ENCODE measurements at regions not wholly inside any gene's neighbourhood (a gene's known extent, or its start where the extent isn't known, plus 50 kb on each side); places are given as distances from the start of the nearest gene placed in this dataset.
"Not testable (repeated sequence)": the region's sequence is repeated elsewhere in the genome, so short reads cannot be mapped to it uniquely, and the experiment has no call there.

DNA sequence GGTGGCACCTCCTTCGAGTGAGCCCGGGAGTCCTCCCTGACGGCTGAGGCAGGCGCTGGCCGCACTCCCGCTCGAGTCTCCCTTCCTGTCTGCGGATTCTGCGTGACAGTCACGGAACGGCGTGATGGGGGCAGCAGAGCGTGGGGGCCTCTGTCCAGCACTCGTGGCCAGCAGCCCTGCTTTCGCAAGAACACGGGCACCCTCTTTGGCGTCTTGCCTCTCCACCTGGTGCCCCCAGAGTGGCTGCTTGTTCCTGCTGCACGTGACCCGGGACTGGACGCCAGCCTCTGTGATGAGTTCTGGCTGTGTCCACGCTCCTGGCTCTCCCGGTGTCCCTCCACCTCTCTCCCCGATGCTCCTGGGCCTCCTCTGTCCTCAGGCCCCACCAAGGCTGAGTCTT is 136.9 kb downstream of the TMEM121 start:
- not testable (repeated sequence) for H3K9me3 ChIP-seq (ENCODE audit: control insufficient read depth, insufficient read depth, low read length); H3K4me1 ChIP-seq (ENCODE audit: control insufficient read depth, low read length); H3F3A ChIP-seq (ENCODE audit: control insufficient read depth, insufficient read depth); H3K27me3 ChIP-seq (ENCODE audit: control insufficient read depth, low read length); H3K36me3 ChIP-seq (ENCODE audit: control insufficient read depth, low read length); H3K27ac ChIP-seq (ENCODE audit: low read depth, low read length); H3K9me2 ChIP-seq (replicated peaks; ENCODE audit: control insufficient read depth, low read length); H3K4me2 ChIP-seq (ENCODE audit: low read length); H3K79me2 ChIP-seq (ENCODE audit: control insufficient read depth, low read length); H3K4me3 ChIP-seq (ENCODE audit: low read length); H4K20me1 ChIP-seq (ENCODE audit: control insufficient read depth, insufficient read depth, low read depth, low read length)

DNA sequence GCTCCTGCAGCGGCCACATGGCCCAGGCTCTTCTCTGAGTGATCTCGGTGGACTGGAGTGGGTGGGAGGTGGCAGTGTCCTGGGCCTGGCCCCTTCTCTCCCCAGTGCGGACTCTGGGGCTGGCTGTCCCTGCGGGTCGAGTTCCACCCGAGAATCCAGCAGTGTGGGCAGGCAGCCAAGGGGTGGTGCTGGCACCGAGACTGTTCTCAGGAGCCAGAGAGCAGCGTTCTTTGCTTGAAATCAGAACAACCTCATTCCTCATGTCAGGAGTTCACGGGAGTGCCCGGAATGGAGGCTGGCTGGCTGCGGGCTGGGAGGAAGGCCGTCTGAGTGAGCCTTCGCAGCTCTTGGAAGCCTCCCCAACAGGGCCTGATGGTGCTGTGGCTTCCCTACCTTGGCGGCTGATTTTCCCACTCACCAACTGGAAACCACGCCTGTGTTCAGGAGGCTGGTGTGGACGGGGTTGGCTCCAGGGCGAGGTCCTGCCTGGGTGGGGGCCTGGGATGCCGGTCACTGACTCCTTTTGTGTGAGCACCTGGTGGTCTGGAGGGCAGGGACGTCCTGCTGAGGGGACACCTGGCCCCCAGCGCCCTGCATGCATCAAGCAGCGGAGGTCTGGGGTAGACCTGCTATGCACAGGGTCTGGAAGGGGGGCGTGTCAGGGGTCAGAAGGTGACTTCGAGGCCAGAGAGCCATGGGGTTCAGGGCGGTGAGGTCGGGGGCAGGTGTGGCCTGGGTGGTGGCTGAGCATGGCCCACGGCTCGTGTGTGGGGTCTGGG is 137.6 kb downstream of the TMEM121 start:
- H3K36me3 ChIP-seq (ENCODE audit: control insufficient read depth, low read length); H4K20me1 ChIP-seq (ENCODE audit: control insufficient read depth, insufficient read depth, low read depth, low read length); H3F3A ChIP-seq (ENCODE audit: control insufficient read depth, insufficient read depth); H3K9me3 ChIP-seq (ENCODE audit: control insufficient read depth, insufficient read depth, low read length); H3K79me2 ChIP-seq (ENCODE audit: control insufficient read depth, low read length); H3K9me2 ChIP-seq (replicated peaks; ENCODE audit: control insufficient read depth, low read length); H3K27me3 ChIP-seq (ENCODE audit: control insufficient read depth, low read length); H3K4me1 ChIP-seq (ENCODE audit: control insufficient read depth, low read length); H3K4me3 ChIP-seq (ENCODE audit: low read length); H3K27ac ChIP-seq (ENCODE audit: low read depth, low read length); H3K4me2 ChIP-seq (ENCODE audit: low read length): not testable (repeated sequence)

DNA sequence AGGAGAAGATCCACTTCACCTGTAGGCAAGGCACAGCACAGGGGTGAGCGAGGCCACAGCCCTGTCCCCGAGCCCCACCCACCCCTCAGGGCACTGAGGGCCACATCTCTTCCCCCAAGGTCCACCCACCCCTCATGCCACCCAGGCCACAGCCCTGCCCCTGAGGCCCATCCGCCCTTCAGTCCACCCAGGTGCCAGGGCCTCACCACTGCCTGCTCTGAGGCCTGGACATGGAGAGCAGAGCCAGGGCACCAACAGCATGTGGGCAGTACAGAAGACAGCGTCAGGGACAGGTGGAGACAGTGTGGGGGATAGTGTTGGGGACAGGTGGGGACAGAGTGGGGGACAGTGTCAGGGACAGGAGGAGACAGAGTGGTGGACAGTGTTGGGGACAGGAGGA is 138.3 kb downstream of the TMEM121 start:
- Histone ChIP-seq H4K20me1 (ENCODE audit: control insufficient read depth, insufficient read depth, low read depth, low read length) (no peaks in the 10 kb centered on the region), H3K9me3 (ENCODE audit: control insufficient read depth, insufficient read depth, low read length) (no peaks in the 10 kb centered on the region), H3K9me2 (replicated peaks; ENCODE audit: control insufficient read depth, low read length) (no peaks in the 10 kb centered on the region), H3K4me3 (ENCODE audit: low read length) (no peak overlapping the region), H3F3A (ENCODE audit: control insufficient read depth, insufficient read depth) (no peaks in the 10 kb centered on the region), H3K36me3 (ENCODE audit: control insufficient read depth, low read length) (no peaks in the 10 kb centered on the region), H3K79me2 (ENCODE audit: control insufficient read depth, low read length) (no peaks in the 10 kb centered on the region), H3K27me3 (ENCODE audit: control insufficient read depth, low read length) (no peaks in the 10 kb centered on the region), H3K4me2 (ENCODE audit: low read length) (no peak overlapping the region), H3K4me1 (ENCODE audit: control insufficient read depth, low read length) (no peaks in the 10 kb centered on the region), H3K27ac (ENCODE audit: low read depth, low read length) (no peak overlapping the region)
- TF ChIP-seq CTCF (IDR thresholded peaks at IDR 0.05; ENCODE audit: low read depth, low read length, poor library complexity, severe bottlenecking) (no peak), EZH2phosphoT487 (IDR thresholded peaks at IDR 0.05; ENCODE audit: borderline replicate concordance, low read length) (no peak)

- no peak overlapping the region for H3K4me3 ChIP-seq (ENCODE audit: low read length)
- TF ChIP-seq CTCF (IDR thresholded peaks at IDR 0.05; ENCODE audit: low read depth, low read length, poor library complexity, severe bottlenecking): no peak
- no peak for TF ChIP-seq EZH2phosphoT487 (IDR thresholded peaks at IDR 0.05; ENCODE audit: borderline replicate concordance, low read length)
- H3K36me3 ChIP-seq (ENCODE audit: control insufficient read depth, low read length): no peaks in the 10 kb centered on the region
- H3K4me1 ChIP-seq (ENCODE audit: control insufficient read depth, low read length): no peaks in the 10 kb centered on the region
- no peak overlapping the region for H3K27ac ChIP-seq (ENCODE audit: low read depth, low read length)
- no peaks in the 10 kb centered on the region for H3K9me2 ChIP-seq (replicated peaks; ENCODE audit: control insufficient read depth, low read length)
- no peaks in the 10 kb centered on the region for H3K79me2 ChIP-seq (ENCODE audit: control insufficient read depth, low read length)
- H3K27me3 ChIP-seq (ENCODE audit: control insufficient read depth, low read length): no peaks in the 10 kb centered on the region
- no peaks in the 10 kb centered on the region for H3K9me3 ChIP-seq (ENCODE audit: control insufficient read depth, insufficient read depth, low read length)
- H3F3A ChIP-seq (ENCODE audit: control insufficient read depth, insufficient read depth): no peaks in the 10 kb centered on the region
- H3K4me2 ChIP-seq (ENCODE audit: low read length): no peak overlapping the region
- H4K20me1 ChIP-seq (ENCODE audit: control insufficient read depth, insufficient read depth, low read depth, low read length): no peaks in the 10 kb centered on the region
These were observed 139.0 kb downstream of the TMEM121 start for GRCh38 chr14:105665247-105665950.

Data from DOHH2 (cell line).